Erythroblast (primary cell): ENCODE measurements at regions not wholly inside any gene's neighbourhood (a gene's known extent, or its start where the extent isn't known, plus 50 kb on each side); places are given as distances from the start of the nearest gene placed in this dataset.

Source experiments
- GATA1 ChIP-seq: IDR thresholded peaks from 2 replicates; pipeline ENCODE4 v1.6.1; 2011; ENCODE audit warnings: low read depth, mild to moderate bottlenecking, control low read depth, low read length, moderate library complexity
- POLR2A ChIP-seq: IDR thresholded peaks from 2 replicates; pipeline ENCODE4 v1.6.1; 2011; ENCODE audit warnings: mild to moderate bottlenecking, low read length

DNA sequence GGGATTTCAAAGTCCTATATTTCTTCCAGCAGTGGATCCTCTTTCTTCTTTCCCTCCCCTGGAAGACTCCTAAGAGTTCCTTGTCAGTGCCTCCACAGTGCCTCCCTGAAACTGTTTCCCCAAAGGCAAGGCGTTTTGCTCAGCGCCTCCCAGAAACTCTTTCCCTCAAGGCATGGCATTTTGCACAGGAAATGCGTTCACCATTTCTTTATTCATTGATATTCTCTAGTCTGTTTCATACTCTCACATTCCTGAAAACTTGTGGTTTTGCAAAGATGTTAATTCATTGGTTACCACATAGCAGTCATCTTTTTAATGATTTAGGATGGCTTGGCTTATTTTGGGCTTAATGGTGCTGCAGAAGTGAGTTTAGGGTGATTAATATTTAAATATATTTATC is 177.3 kb upstream of the SLC10A2 start:
- TF ChIP-seq POLR2A, result no peak
- no peak for TF ChIP-seq GATA1
